Mesenchymal stem cell (in vitro differentiated cells and primary cell): ENCODE measurements at regions not wholly inside any gene's neighbourhood (a gene's known extent, or its start where the extent isn't known, plus 50 kb on each side); places are given as distances from the start of the nearest gene placed in this dataset.

Source experiments
- DNase-seq: peaks from one replicate; pipeline ENCODE4 v3.0.0-alpha.2; 2013
- H2AFZ ChIP-seq: one replicate; pipeline ENCODE4 v1.6.1; 2013; ENCODE audit warnings: low read depth, mild to moderate bottlenecking, control low read depth, inconsistent platforms, low read length, moderate library complexity
- H2AK5ac ChIP-seq: 2 replicates; pipeline ENCODE4 v1.6.1; 2013; ENCODE audit warnings: low read length, moderate library complexity, mild to moderate bottlenecking, inconsistent platforms; ENCODE audit not compliant: severe bottlenecking
- H2BK120ac ChIP-seq: one replicate; pipeline ENCODE4 v1.6.1; 2013; ENCODE audit warnings: low read depth, mild to moderate bottlenecking, inconsistent platforms, low read length, moderate library complexity
- H2BK12ac ChIP-seq, 2 experiments: one replicate each; pipeline ENCODE4 v1.6.1; 2013; ENCODE audit warnings: inconsistent platforms in 2 of 2, low read length in 2 of 2, mild to moderate bottlenecking in 2 of 2, moderate library complexity in 2 of 2, control low read depth in 1 of 2
- H2BK15ac ChIP-seq: one replicate; pipeline ENCODE4 v1.6.1; 2013; ENCODE audit warnings: mild to moderate bottlenecking, low read depth, inconsistent platforms; ENCODE audit not compliant: poor library complexity, severe bottlenecking
- H2BK5ac ChIP-seq: 2 replicates; pipeline ENCODE4 v1.6.1; 2013; ENCODE audit warnings: low read depth, mild to moderate bottlenecking, low read length, control low read depth, inconsistent platforms; ENCODE audit not compliant: poor library complexity, severe bottlenecking
- H3K14ac ChIP-seq, 2 experiments: one replicate each; pipeline ENCODE4 v1.6.1; 2013; ENCODE audit warnings: inconsistent platforms in 2 of 2, low read length in 2 of 2, control low read depth in 1 of 2, mild to moderate bottlenecking in 1 of 2, moderate library complexity in 1 of 2
- H3K18ac ChIP-seq, 2 experiments: one replicate each; pipeline ENCODE4 v1.6.1; 2013; ENCODE audit warnings: inconsistent platforms in 2 of 2, low read length in 2 of 2, control low read depth in 1 of 2, low read depth in 1 of 2, mild to moderate bottlenecking in 1 of 2
- H3K23ac ChIP-seq, 2 experiments: one replicate each; pipeline ENCODE4 v1.6.1; 2013; ENCODE audit warnings: inconsistent platforms in 2 of 2, low read length in 2 of 2, mild to moderate bottlenecking in 2 of 2, moderate library complexity in 2 of 2, control low read depth in 1 of 2
- H3K27ac ChIP-seq: 2 replicates; pipeline ENCODE4 v1.5.1; 2013; ENCODE audit warnings: mild to moderate bottlenecking, moderate library complexity, low read length, control low read depth, inconsistent platforms; ENCODE audit not compliant: poor library complexity, severe bottlenecking
- H3K27me3 ChIP-seq, 2 experiments: 2 replicates each; pipeline versions ENCODE4 v1.6.1 to v1.7.0; 2013; ENCODE audit warnings: low read length in 2 of 2, mild to moderate bottlenecking in 2 of 2, moderate library complexity in 2 of 2, control low read depth in 1 of 2, inconsistent platforms in 1 of 2; ENCODE audit not compliant: control insufficient read depth in 1 of 2, insufficient read depth in 1 of 2
- H3K36me3 ChIP-seq, 2 experiments: 2 replicates each; pipeline versions ENCODE4 v1.6.1 to v1.7.0; 2013; ENCODE audit warnings: low read length in 2 of 2, control low read depth in 1 of 2, inconsistent platforms in 1 of 2, low read depth in 1 of 2, mild to moderate bottlenecking in 1 of 2; ENCODE audit not compliant: insufficient read depth in 2 of 2, control insufficient read depth in 1 of 2
- H3K4ac ChIP-seq, 2 experiments: one replicate each; pipeline ENCODE4 v1.6.1; 2013; ENCODE audit warnings: inconsistent platforms in 2 of 2, low read length in 2 of 2, mild to moderate bottlenecking in 2 of 2, moderate library complexity in 2 of 2, control low read depth in 1 of 2, low read depth in 1 of 2
- H3K4me1 ChIP-seq: 2 replicates; pipeline ENCODE4 v1.6.1; 2013; ENCODE audit warnings: low read depth, low read length, control low read depth; ENCODE audit not compliant: control insufficient read depth, insufficient read depth
- H3K4me2 ChIP-seq: 2 replicates; pipeline ENCODE4 v1.6.1; 2013; ENCODE audit warnings: low read length, mild to moderate bottlenecking, inconsistent platforms; ENCODE audit not compliant: poor library complexity, severe bottlenecking
- H3K4me3 ChIP-seq, 2 experiments: 2 replicates each; pipeline versions ENCODE4 v1.5.1 to v1.7.0; 2013; ENCODE audit warnings: low read length in 2 of 2, mild to moderate bottlenecking in 2 of 2, control low read depth in 1 of 2, low read depth in 1 of 2; ENCODE audit not compliant: insufficient read depth in 1 of 2
- H3K79me1 ChIP-seq: replicated peaks from 2 replicates; pipeline ENCODE4 v1.6.1; 2013; ENCODE audit warnings: mild to moderate bottlenecking, control low read depth, low read length, inconsistent platforms; ENCODE audit not compliant: poor library complexity, severe bottlenecking
- H3K9ac ChIP-seq: 2 replicates; pipeline ENCODE4 v1.7.0; 2013; ENCODE audit warnings: mild to moderate bottlenecking, low read length, moderate library complexity
- H3K9me3 ChIP-seq: 2 replicates; pipeline ENCODE4 v1.7.0; 2013; ENCODE audit warnings: mild to moderate bottlenecking, low read length; ENCODE audit not compliant: control insufficient read depth
- H4K8ac ChIP-seq: one replicate; pipeline ENCODE4 v1.6.1; 2013; ENCODE audit warnings: inconsistent platforms, mild to moderate bottlenecking, low read length, moderate library complexity
- H4K91ac ChIP-seq: one replicate; pipeline ENCODE4 v1.6.1; 2013; ENCODE audit warnings: mild to moderate bottlenecking, low read length, inconsistent platforms
- WGBS: methylation state at CpG from one replicate; pipeline ENCODE4 v1.1.7; 2013; ENCODE audit warnings: mixed read lengths; 5-methylcytosine and 5-hydroxymethylcytosine counted together

DNA sequence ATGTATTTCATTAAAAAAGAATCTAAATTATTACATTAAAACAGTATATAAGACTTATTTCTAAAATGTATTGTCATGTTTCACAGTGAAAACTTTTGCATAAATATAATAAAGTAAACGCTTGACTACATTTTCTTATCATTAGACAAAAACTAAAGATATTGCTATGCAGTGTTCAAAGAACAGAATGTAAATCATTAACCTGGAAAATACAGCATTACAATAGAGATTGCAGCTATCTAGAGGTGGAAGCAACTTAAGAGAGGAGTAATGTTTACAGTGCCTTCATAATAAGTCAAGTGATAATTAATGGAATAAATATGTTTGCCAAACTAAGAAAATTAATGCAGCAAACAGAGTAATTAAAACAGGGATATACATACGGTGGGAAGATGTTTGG, 940.9 kb downstream of the FSTL5 start:
- Histone ChIP-seq H3K4me3 (no peak overlapping the region), H2BK5ac (no peak overlapping the region), H2AFZ (no peak overlapping the region), H4K91ac (no peak overlapping the region), H3K36me3 (no peaks in the 10 kb centered on the region), H4K8ac (no peak overlapping the region), H3K27ac (no peak overlapping the region), H3K4me2 (no peak overlapping the region), H2BK12ac (no peak overlapping the region), H3K9me3 (peaks cover 41% of the 10 kb centered on the region), H3K23ac (no peak overlapping the region), H3K4ac (no peak overlapping the region), H3K14ac (no peak overlapping the region), H3K4me1 (no peaks in the 10 kb centered on the region), H3K27me3 (no peaks in the 10 kb centered on the region), H2BK120ac (no peak overlapping the region), H3K18ac (no peak overlapping the region), H3K9ac (no peak overlapping the region), H2BK15ac (no peak overlapping the region), H3K79me1 (no peaks in the 10 kb centered on the region), H2AK5ac (no peak overlapping the region)
- DNase-seq = no peak
- 100% methylated on average over 1 of the region's 2 CpGs for WGBS

DNA sequence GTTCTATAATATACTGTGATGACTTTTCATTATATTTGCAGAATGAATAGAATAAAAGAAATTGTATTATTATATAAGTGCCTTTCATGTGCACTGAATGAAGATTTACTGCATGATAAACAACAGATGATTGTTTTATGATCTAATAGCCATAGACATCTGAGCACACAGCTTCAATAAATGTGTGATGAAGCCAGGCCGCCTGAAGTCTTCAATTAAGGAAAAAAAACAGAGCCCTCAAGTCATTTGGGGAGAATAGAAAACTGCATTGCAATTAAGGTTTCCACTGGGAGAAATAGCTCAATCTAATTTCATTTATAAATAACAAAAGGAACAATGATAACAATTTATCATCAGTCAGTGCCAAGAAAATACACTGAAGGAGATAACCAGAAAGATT, 955.2 kb downstream of the FSTL5 start:
- no peak for DNase-seq
- H3K4ac ChIP-seq = no peak overlapping the region
- no peak overlapping the region for H3K9ac ChIP-seq
- H4K8ac ChIP-seq = no peak overlapping the region
- H2AK5ac ChIP-seq = no peak overlapping the region
- no peaks in the 10 kb centered on the region for H3K27me3 ChIP-seq
- no peak overlapping the region for H3K14ac ChIP-seq
- H3K27ac ChIP-seq = no peak overlapping the region
- H3K9me3 ChIP-seq = peaks cover 20% of the 10 kb centered on the region
- WGBS = 33% methylated on average over 1 of the region's 1 CpG
- no peak overlapping the region for H3K4me3 ChIP-seq
- no peak overlapping the region for H4K91ac ChIP-seq
- H2BK15ac ChIP-seq = no peak overlapping the region
- no peak overlapping the region for H2BK5ac ChIP-seq
- no peak overlapping the region for H3K4me2 ChIP-seq
- no peaks in the 10 kb centered on the region for H3K4me1 ChIP-seq
- H3K23ac ChIP-seq = no peak overlapping the region
- H3K18ac ChIP-seq = no peak overlapping the region
- no peak overlapping the region for H2BK120ac ChIP-seq
- H2BK12ac ChIP-seq = no peak overlapping the region
- no peaks in the 10 kb centered on the region for H3K36me3 ChIP-seq
- H2AFZ ChIP-seq = no peak overlapping the region
- no peaks in the 10 kb centered on the region for H3K79me1 ChIP-seq

DNA sequence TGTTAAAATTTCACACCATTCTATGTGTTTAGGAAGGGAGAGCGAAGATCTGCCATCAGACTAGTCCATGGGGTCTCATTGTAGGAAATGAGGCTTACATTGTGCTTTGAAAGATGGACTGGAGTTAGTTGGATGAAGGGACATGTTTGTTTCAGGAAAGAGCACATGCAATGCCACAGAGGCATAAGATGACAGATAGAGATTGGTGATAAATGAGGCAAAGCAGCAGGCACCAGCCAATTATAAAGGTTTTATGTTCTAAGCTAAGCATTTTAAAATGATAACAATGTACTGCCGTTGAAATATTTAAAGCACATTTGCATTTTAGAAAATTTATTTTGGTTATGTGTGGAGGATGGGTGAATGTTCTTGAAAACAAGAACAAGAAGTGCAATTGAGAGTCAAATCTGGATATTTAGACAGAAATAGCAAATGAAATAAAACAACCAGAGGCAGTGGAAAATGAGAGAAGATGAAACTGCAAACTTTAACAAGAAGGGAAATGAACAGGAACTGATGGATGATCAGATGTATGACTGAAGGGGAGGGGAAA, 957.2 kb downstream of the FSTL5 start:
- Histone ChIP-seq H3K4me1 (no peaks in the 10 kb centered on the region), H3K27ac (no peak overlapping the region), H3K27me3 (no peaks in the 10 kb centered on the region), H3K14ac (no peak overlapping the region), H3K23ac (no peak overlapping the region), H3K4me3 (no peak overlapping the region), H3K18ac (no peak overlapping the region), H3K36me3 (no peaks in the 10 kb centered on the region), H4K91ac (no peak overlapping the region), H3K9ac (no peak overlapping the region), H3K9me3 (peaks cover 10% of the 10 kb centered on the region), H3K79me1 (no peaks in the 10 kb centered on the region), H2BK5ac (no peak overlapping the region), H3K4ac (no peak overlapping the region), H2BK15ac (no peak overlapping the region), H2AK5ac (no peak overlapping the region), H4K8ac (no peak overlapping the region), H2BK12ac (no peak overlapping the region), H2AFZ (no peak overlapping the region), H3K4me2 (no peak overlapping the region), H2BK120ac (no peak overlapping the region)
- DNase-seq = no peak
- 78% methylated on average over 2 of the region's 2 CpGs for WGBS

DNA sequence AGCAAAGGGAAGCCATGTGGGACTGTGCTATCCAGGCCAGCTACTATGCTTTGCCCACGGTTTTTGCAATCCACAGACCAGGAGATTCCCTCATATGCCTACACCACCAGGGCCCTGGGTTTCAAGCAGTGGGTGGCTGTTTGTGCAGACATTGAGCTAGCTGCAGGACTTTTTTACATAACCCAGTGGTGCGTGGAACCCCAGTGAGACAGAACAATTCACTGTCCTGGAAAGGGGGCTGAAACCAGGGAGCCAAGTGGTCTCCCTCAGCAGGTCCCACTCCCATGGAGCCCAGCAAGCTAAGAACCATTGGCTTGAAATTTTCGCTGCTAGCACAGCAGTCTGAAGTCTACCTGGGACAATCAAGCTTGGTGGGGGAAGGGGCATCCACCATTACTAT, 959.9 kb downstream of the FSTL5 start:
- no peak overlapping the region for H3K4ac ChIP-seq
- H2AK5ac ChIP-seq = no peak overlapping the region
- H4K8ac ChIP-seq = no peak overlapping the region
- H3K79me1 ChIP-seq = no peaks in the 10 kb centered on the region
- H2AFZ ChIP-seq = no peak overlapping the region
- no peak overlapping the region for H3K18ac ChIP-seq
- H3K4me2 ChIP-seq = no peak overlapping the region
- no peak for DNase-seq
- 78% methylated on average over 3 of the region's 3 CpGs for WGBS
- H3K27me3 ChIP-seq = no peaks in the 10 kb centered on the region
- H4K91ac ChIP-seq = no peak overlapping the region
- no peak overlapping the region for H2BK12ac ChIP-seq
- no peaks in the 10 kb centered on the region for H3K36me3 ChIP-seq
- H3K23ac ChIP-seq = no peak overlapping the region
- H2BK5ac ChIP-seq = no peak overlapping the region
- H3K9me3 ChIP-seq = peaks cover 6% of the 10 kb centered on the region
- no peak overlapping the region for H2BK120ac ChIP-seq
- H3K27ac ChIP-seq = no peak overlapping the region
- H3K4me1 ChIP-seq = no peaks in the 10 kb centered on the region
- H3K14ac ChIP-seq = no peak overlapping the region
- H3K9ac ChIP-seq = no peak overlapping the region
- H2BK15ac ChIP-seq = no peak overlapping the region
- no peak overlapping the region for H3K4me3 ChIP-seq
